Keratinocyte (primary cell): ENCODE measurements at regions not wholly inside any gene's neighbourhood (a gene's known extent, or its start where the extent isn't known, plus 50 kb on each side); places are given as distances from the start of the nearest gene placed in this dataset.

Experiments used
- DNase-seq: peaks from one replicate; pipeline ENCODE4 v3.0.0-alpha.2; 2011; ENCODE audit warnings: low read depth, missing footprints, low spot score
- FAIRE-seq: peaks from 2 replicates; lab custom pipeline; 2011; peaks lifted over from hg19 to GRCh38; lab: Jason Lieb, UNC
- H2AFZ ChIP-seq: 2 replicates; pipeline ENCODE4 v1.6.0; 2012; ENCODE audit warnings: low read length, control low read depth, inconsistent platforms; ENCODE audit not compliant: control insufficient read depth
- H3K27ac ChIP-seq: 2 replicates; pipeline ENCODE4 v1.5.1; 2011; ENCODE audit warnings: low read length; ENCODE audit not compliant: control insufficient read depth, insufficient read depth
- H3K27me3 ChIP-seq: 3 replicates; pipeline ENCODE4 v1.6.0; 2011; ENCODE audit warnings: low read length; ENCODE audit not compliant: control insufficient read depth, insufficient read depth; ENCODE audit errors: extremely low read depth
- H3K36me3 ChIP-seq, 2 experiments: 2 replicates in 1 of 2; 3 replicates in 1 of 2; pipeline ENCODE4 v1.5.1; 2011; ENCODE audit warnings: low read length in 2 of 2, mild to moderate bottlenecking in 1 of 2; ENCODE audit not compliant: control insufficient read depth in 2 of 2, insufficient read depth in 2 of 2; ENCODE audit errors: extremely low read depth in 1 of 2
- H3K4me1 ChIP-seq: 3 replicates; pipeline ENCODE4 v1.5.1; 2011; ENCODE audit warnings: low read length; ENCODE audit not compliant: control insufficient read depth, insufficient read depth; ENCODE audit errors: extremely low read depth
- H3K4me2 ChIP-seq: 3 replicates; pipeline ENCODE4 v1.6.0; 2011; ENCODE audit warnings: low read depth, low read length; ENCODE audit not compliant: control insufficient read depth, insufficient read depth; ENCODE audit errors: extremely low read depth
- H3K4me3 ChIP-seq, 3 experiments: fragments of 200-600 bp in 1 of 3; sonication (generic) in 1 of 3; 2 replicates in 2 of 3; 3 replicates in 1 of 3; pipeline ENCODE4 v1.5.1; 2011 to 2016; ENCODE audit warnings: low read length in 3 of 3, mild to moderate bottlenecking in 3 of 3, control low read depth in 2 of 3, inconsistent platforms in 1 of 3, low read depth in 1 of 3, mixed read lengths in 1 of 3, mixed run types in 1 of 3, moderate library complexity in 1 of 3; ENCODE audit not compliant: control insufficient read depth in 2 of 3, insufficient read depth in 2 of 3; ENCODE audit errors: extremely low read depth in 1 of 3
- H3K79me2 ChIP-seq: 2 replicates; pipeline ENCODE4 v1.6.0; 2012; ENCODE audit warnings: low read length; ENCODE audit not compliant: control insufficient read depth, insufficient read depth
- H3K9ac ChIP-seq: 3 replicates; pipeline ENCODE4 v1.6.0; 2011; ENCODE audit warnings: low read length; ENCODE audit not compliant: control insufficient read depth, insufficient read depth; ENCODE audit errors: extremely low read depth
- H3K9me1 ChIP-seq: 3 replicates; pipeline ENCODE4 v1.6.0; 2011; ENCODE audit warnings: low read length; ENCODE audit not compliant: control insufficient read depth, insufficient read depth; ENCODE audit errors: extremely low read depth
- H3K9me3 ChIP-seq: 2 replicates; pipeline ENCODE4 v1.5.1; 2012; ENCODE audit warnings: low read depth, low read length; ENCODE audit not compliant: control insufficient read depth
- H4K20me1 ChIP-seq: 3 replicates; pipeline ENCODE4 v1.6.0; 2011; ENCODE audit warnings: low read length; ENCODE audit not compliant: control insufficient read depth, insufficient read depth; ENCODE audit errors: extremely low read depth
- CTCF ChIP-seq, 3 experiments: IDR thresholded peaks in 1 of 3; conservative IDR thresholded peaks in 1 of 3; optimal IDR thresholded peaks in 1 of 3; 2 replicates in 2 of 3; 3 replicates in 1 of 3; pipeline versions ENCODE3 to v1.5.1; 2011; ENCODE audit warnings: low read length in 3 of 3, mild to moderate bottlenecking in 3 of 3, moderate library complexity in 2 of 3, control low read depth in 1 of 3, inconsistent platforms in 1 of 3; ENCODE audit not compliant: insufficient read depth in 2 of 3; ENCODE audit errors: extremely low read depth in 1 of 3
- EZH2 ChIP-seq: IDR thresholded peaks from one replicate; pipeline ENCODE4 v1.6.1; 2012; ENCODE audit warnings: inconsistent platforms, mild to moderate bottlenecking, low read length, moderate library complexity
- dilution Hi-C: fragments of 300-500 bp; cut with MboI; formaldehyde crosslinking; loops from one replicate; pipeline ENCODE4 v1.7.0; 2020; ENCODE audit warnings: low sequenced_read_pairs; ENCODE audit not compliant: extremely low pct_ligation_motif_present

GRCh38 chr14:66094001-66094727 lies 392.0 kb upstream of the CCDC196 start:
- H2AFZ ChIP-seq = no peak overlapping the region
- no peak overlapping the region for H3K27ac ChIP-seq
- H3K4me2 ChIP-seq = no peak overlapping the region
- FAIRE-seq = no peak
- no peak for TF ChIP-seq EZH2
- no peak for TF ChIP-seq CTCF (optimal IDR thresholded peaks at IDR 0.05 in 1 of 3, IDR thresholded peaks at IDR 0.05 in 1 of 3, conservative IDR thresholded peaks at IDR 0.05 in 1 of 3; ENCODE audit: extremely low read depth in 1 of 3, insufficient read depth in 2 of 3, low read length in 3 of 3)
- H3K4me1 ChIP-seq = no peaks in the 10 kb centered on the region
- peaks cover 6% of the 10 kb centered on the region for H3K27me3 ChIP-seq
- no peaks in the 10 kb centered on the region for H3K36me3 ChIP-seq
- H4K20me1 ChIP-seq = no peaks in the 10 kb centered on the region
- no peaks in the 10 kb centered on the region for H3K9me1 ChIP-seq
- dilution Hi-C loops = no loop called here
- no peak overlapping the region for H3K4me3 ChIP-seq
- H3K79me2 ChIP-seq = no peaks in the 10 kb centered on the region
- H3K9me3 ChIP-seq = no peaks in the 10 kb centered on the region
- no peak overlapping the region for H3K9ac ChIP-seq
- DNase-seq = no peak

GRCh38 chr14:66099451-66099850 lies 386.7 kb upstream of the CCDC196 start:
- dilution Hi-C loops = no loop called here
- no peak overlapping the region for H3K4me2 ChIP-seq
- H3K4me1 ChIP-seq = no peaks in the 10 kb centered on the region
- H3K79me2 ChIP-seq = no peaks in the 10 kb centered on the region
- no peak overlapping the region for H3K4me3 ChIP-seq
- DNase-seq (no peak), FAIRE-seq (no peak)
- H2AFZ ChIP-seq = no peak overlapping the region
- H3K9me3 ChIP-seq = no peaks in the 10 kb centered on the region
- H4K20me1 ChIP-seq = no peaks in the 10 kb centered on the region
- no peak overlapping the region for H3K27ac ChIP-seq
- no peak overlapping the region for H3K9ac ChIP-seq
- TF ChIP-seq CTCF (optimal IDR thresholded peaks at IDR 0.05 in 1 of 3, IDR thresholded peaks at IDR 0.05 in 1 of 3, conservative IDR thresholded peaks at IDR 0.05 in 1 of 3; ENCODE audit: extremely low read depth in 1 of 3, insufficient read depth in 2 of 3, low read length in 3 of 3) (no peak), EZH2 (no peak)
- no peaks in the 10 kb centered on the region for H3K36me3 ChIP-seq
- H3K27me3 ChIP-seq = no peaks in the 10 kb centered on the region
- H3K9me1 ChIP-seq = no peaks in the 10 kb centered on the region
